Heart right ventricle (tissue), 16 donors: ENCODE measurements at regions not wholly inside any gene's neighbourhood (a gene's known extent, or its start where the extent isn't known, plus 50 kb on each side); places are given as distances from the start of the nearest gene placed in this dataset.

ENCODE experiments used
- ATAC-seq, 8 donors: fragments of 200-7000 bp; cut with Tn5 transposase; one replicate each; pipeline ENCODE4 v1.9.1; 2020; ENCODE audit warnings: mild to moderate bottlenecking in 8 of 8, moderate library complexity in 8 of 8, moderate number of reproducible peaks in 1 of 8
- DNase-seq, 2 donors: peaks; one replicate each; pipeline ENCODE4 v3.0.0-alpha.2; 2020
- H3K27ac ChIP-seq, 10 donors: fragments of 200-600 bp; sonication (generic) in 2 of 10; one replicate each; pipeline versions ENCODE4 v1.5.0 to v1.8.0; 2020 to 2022; ENCODE audit warnings: mild to moderate bottlenecking in 3 of 10
- H3K27me3 ChIP-seq, 7 donors: fragments of 200-600 bp; one replicate each; pipeline ENCODE4 v1.8.0; 2021 to 2022; ENCODE audit warnings: mild to moderate bottlenecking in 2 of 7
- H3K36me3 ChIP-seq, 9 donors: fragments of 200-600 bp; sonication (generic) in 1 of 9; one replicate each; pipeline versions ENCODE4 v1.5.0 to v1.8.0; 2020 to 2022; ENCODE audit warnings: mild to moderate bottlenecking in 2 of 9
- H3K4me1 ChIP-seq, 9 donors: fragments of 200-600 bp; sonication (generic) in 1 of 9; one replicate each; pipeline versions ENCODE4 v1.5.0 to v1.8.0; 2020 to 2022; ENCODE audit warnings: mild to moderate bottlenecking in 4 of 9
- H3K4me3 ChIP-seq, 10 donors: fragments of 200-600 bp; sonication (generic) in 2 of 10; one replicate each; pipeline versions ENCODE4 v1.5.0 to v1.8.0; 2020 to 2022; ENCODE audit warnings: mild to moderate bottlenecking in 7 of 10, moderate library complexity in 2 of 10
- H3K9me3 ChIP-seq, 11 donors: fragments of 200-600 bp in 10 of 11; sonication (generic) in 2 of 11; one replicate each; pipeline versions ENCODE4 v1.5.0 to v1.8.0; 2013 to 2022; ENCODE audit warnings: mild to moderate bottlenecking in 2 of 11, control low read depth in 1 of 11, moderate library complexity in 1 of 11
- WGBS, 2 donors: extraction: QIAGEN DNeasy Blood & Tissue Kit; methylation state at CpG; one replicate each; pipeline ENCODE4 v1.1.7; 2013; ENCODE audit warnings: inconsistent platforms in 1 of 2; 5-methylcytosine and 5-hydroxymethylcytosine counted together
- intact Hi-C, 10 donors: fragments of 100-400 bp; cut with DNase I; formaldehyde crosslinking; loops; one replicate each; pipeline versions ENCODE4 v1.11.1 to v1.14.2; 2022
- TF ChIP-seq, protein P1 (sequence below), 9 donors: fragments of 200-600 bp; sonication (generic) in 2 of 9; IDR thresholded peaks; one replicate each; pipeline versions ENCODE4 v1.5.0 to v1.8.0; 2021 to 2022; ENCODE audit warnings: antibody characterized with exemption in 9 of 9, mild to moderate bottlenecking in 5 of 9, moderate library complexity in 1 of 9
- donor health status: Arrhythmogenic right ventricular cardiomyopathy.
- donor health status: ischemic (EF 13 %, LVEDD 7.1; RV severe dilation, severe dysfunction).
- donor health status: healthy with polysubstance abuse.
- donor health status: DM: no; HTN: yes; CAD: no.
- donor health status: DM: no; HTN: no; CAD: no.
- donor health status: ischemic (EF 25% LVEDD 6.9; RV normal size, moderate dysfunction).
- donor health status: ischemic (EF 25% LVEDD 5.7; RV mildly dilated, moderate dysfunction).
- donor health status: healthy.
- donor health status: DM: yes; HTN: yes; CAD: no.
- donor health status: Ischemic cardiomyopathy.
- donor health status: ischemic (EF 35%, LVEDD 5.7; RV mildly dilated, moderate dysfunction).
- donor health status: nonischemic (EF 11% LVEDD 7.7; RV severe dilation, severe dysfunction).
- donor health status: DM: yes; HTN: yes; CAD: no.
- donor health status: PGD.
- donor health status: ischemic (EF 29% LVEDD 5.4; RV normal size, mild dysfunction).
- donor health status: nonischemic (EF 23%, LVEDD 6.1; RV moderate dilation, normal function).

DNA sequence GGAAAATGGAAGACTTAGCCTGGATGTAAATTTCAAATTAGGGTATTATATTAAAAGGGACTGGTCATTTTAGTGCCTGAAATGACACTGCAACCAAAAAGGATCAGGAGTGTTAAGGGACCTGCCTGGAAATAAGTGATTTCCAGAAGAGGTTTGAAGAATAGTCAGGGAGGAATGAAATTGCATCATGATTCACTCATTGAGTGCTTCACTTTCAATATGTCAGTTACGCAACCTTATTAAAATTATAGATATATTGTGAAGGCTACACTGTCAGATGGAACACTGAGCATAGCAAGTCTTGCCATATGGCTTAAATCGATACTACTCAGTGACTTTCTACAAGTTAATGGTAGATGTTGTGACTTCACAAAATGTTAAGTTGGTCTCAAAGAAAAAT, 275.2 kb upstream of the DPYD start:
- Histone ChIP-seq H3K9me3 (no peaks in the 10 kb centered on the region), H3K36me3 (no peaks in the 10 kb centered on the region), H3K4me1 (no peaks in the 10 kb centered on the region), H3K4me3 (no peak overlapping the region), H3K27me3 (no peaks in the 10 kb centered on the region), H3K27ac (no peak overlapping the region)
- TF ChIP-seq, protein P1, sequence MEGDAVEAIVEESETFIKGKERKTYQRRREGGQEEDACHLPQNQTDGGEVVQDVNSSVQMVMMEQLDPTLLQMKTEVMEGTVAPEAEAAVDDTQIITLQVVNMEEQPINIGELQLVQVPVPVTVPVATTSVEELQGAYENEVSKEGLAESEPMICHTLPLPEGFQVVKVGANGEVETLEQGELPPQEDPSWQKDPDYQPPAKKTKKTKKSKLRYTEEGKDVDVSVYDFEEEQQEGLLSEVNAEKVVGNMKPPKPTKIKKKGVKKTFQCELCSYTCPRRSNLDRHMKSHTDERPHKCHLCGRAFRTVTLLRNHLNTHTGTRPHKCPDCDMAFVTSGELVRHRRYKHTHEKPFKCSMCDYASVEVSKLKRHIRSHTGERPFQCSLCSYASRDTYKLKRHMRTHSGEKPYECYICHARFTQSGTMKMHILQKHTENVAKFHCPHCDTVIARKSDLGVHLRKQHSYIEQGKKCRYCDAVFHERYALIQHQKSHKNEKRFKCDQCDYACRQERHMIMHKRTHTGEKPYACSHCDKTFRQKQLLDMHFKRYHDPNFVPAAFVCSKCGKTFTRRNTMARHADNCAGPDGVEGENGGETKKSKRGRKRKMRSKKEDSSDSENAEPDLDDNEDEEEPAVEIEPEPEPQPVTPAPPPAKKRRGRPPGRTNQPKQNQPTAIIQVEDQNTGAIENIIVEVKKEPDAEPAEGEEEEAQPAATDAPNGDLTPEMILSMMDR (IDR thresholded peaks at IDR 0.05), result no peak
- ATAC-seq (no peak), DNase-seq (no peak)
- WGBS, 2 donors, result 91 to 98% methylated on average over 2 of the region's 2 CpGs
- intact Hi-C loops, result no loop called here

DNA sequence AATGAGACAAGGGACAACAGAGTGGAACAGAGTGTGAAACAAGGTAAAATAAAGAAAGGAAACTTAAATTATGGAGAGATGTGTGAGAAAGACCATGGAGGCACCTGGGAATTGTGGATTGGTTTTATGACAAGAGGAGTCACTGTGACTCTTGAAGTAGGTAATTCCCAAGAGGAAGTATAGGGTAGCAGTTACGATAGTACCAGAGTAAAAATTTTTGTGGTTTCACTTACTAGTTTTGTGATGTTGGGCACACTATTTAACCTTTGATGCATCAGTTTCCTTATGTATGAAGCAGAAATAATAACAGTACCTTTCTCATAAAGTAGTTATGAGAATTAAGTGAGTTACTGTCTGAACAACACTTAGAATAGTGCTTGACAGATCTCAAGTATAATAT, 267.9 kb upstream of the DPYD start:
- no peaks in the 10 kb centered on the region for H3K27me3 ChIP-seq
- ATAC-seq, result no peak
- intact Hi-C loops, result no loop called here
- H3K36me3 ChIP-seq, result no peaks in the 10 kb centered on the region
- DNase-seq, result no peak
- H3K4me1 ChIP-seq, result no peaks in the 10 kb centered on the region
- no peaks in the 10 kb centered on the region for H3K9me3 ChIP-seq
- no peak overlapping the region for H3K4me3 ChIP-seq
- WGBS, 2 donors, result 82 to 84% methylated on average over 1 of the region's 1 CpG
- H3K27ac ChIP-seq, result no peak overlapping the region
- TF ChIP-seq, protein P1 (IDR thresholded peaks at IDR 0.05), result no peak

DNA sequence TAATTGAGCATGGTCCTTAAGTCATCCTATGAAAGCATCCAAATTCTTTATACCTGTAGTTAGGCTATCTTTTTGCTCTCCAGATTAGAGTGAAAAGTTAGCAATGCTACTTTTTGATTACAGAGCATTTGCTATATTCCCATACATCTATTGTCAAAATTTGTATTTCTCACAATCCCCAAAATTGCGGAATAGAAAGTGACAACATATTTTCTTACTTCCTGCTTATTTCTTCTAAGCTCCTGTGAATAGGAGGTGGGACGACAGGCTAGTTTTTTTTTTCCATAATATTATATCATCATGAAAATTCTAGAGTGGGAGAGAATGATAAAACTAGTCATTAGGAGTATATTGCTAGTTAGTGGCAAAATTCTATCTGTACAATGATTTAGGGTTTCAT, 264.0 kb upstream of the DPYD start:
- H3K4me3 ChIP-seq, result no peak overlapping the region
- H3K4me1 ChIP-seq, result no peaks in the 10 kb centered on the region
- intact Hi-C loops, result no loop called here
- no peak for DNase-seq
- H3K9me3 ChIP-seq, result no peaks in the 10 kb centered on the region
- no peak for ATAC-seq
- H3K27me3 ChIP-seq, result no peaks in the 10 kb centered on the region
- WGBS, 2 donors, result 82 to 83% methylated on average over 2 of the region's 2 CpGs
- no peaks in the 10 kb centered on the region for H3K36me3 ChIP-seq
- H3K27ac ChIP-seq, result no peak overlapping the region
- TF ChIP-seq, protein P1 (IDR thresholded peaks at IDR 0.05), result no peak

DNA sequence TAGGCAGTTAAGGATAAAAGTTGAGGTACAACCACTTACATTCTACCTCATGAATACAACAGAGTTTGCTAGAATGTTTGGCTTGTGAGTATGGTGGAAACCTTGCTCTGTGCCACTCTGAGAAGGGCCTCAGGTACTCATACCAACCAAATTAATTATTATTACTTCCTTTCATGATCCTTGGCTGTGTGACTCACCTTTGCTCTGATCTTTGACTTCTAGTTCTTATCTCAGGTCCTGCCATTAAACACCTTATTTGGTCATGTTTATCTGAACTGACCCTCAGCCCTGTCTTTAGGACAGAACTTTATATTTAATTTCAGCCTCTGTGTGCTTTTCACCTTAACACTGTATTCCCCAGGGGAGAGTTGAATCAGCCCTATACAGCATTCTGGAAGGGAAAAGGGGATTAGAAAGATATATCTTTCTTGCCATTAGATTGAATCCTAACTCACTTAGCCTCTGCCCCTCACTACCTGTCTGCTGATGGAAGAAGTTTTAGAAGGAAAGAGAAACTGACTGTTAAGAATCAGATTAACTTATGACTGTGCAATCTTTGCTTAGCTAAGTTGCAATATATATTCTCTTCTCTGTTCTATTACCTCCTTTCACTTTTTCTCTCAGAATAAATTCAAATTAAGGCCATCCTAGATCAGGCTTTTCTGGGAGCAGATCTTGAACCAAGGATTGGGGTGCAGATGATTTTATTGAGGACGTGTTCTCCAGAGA, 260.4 kb upstream of the DPYD start:
- Histone ChIP-seq H3K4me3 (no peak overlapping the region), H3K4me1 (no peaks in the 10 kb centered on the region), H3K36me3 (no peaks in the 10 kb centered on the region), H3K27ac (no peak overlapping the region), H3K27me3 (no peaks in the 10 kb centered on the region), H3K9me3 (no peaks in the 10 kb centered on the region)
- DNase-seq, result no peak
- ATAC-seq, result no peak
- intact Hi-C loops, result no loop called here
- TF ChIP-seq, protein P1 (IDR thresholded peaks at IDR 0.05), result no peak
- WGBS, 2 donors, result 73 to 78% methylated on average over 1 of the region's 1 CpG
